ENCODE measurements at regions not wholly inside any gene's neighbourhood (a gene's known extent, or its start where the extent isn't known, plus 50 kb on each side); places are given as distances from the start of the nearest gene placed in this dataset.
"Not testable (repeated sequence)": the region's sequence is repeated elsewhere in the genome, so short reads cannot be mapped to it uniquely, and the experiment has no call there.

DNA sequence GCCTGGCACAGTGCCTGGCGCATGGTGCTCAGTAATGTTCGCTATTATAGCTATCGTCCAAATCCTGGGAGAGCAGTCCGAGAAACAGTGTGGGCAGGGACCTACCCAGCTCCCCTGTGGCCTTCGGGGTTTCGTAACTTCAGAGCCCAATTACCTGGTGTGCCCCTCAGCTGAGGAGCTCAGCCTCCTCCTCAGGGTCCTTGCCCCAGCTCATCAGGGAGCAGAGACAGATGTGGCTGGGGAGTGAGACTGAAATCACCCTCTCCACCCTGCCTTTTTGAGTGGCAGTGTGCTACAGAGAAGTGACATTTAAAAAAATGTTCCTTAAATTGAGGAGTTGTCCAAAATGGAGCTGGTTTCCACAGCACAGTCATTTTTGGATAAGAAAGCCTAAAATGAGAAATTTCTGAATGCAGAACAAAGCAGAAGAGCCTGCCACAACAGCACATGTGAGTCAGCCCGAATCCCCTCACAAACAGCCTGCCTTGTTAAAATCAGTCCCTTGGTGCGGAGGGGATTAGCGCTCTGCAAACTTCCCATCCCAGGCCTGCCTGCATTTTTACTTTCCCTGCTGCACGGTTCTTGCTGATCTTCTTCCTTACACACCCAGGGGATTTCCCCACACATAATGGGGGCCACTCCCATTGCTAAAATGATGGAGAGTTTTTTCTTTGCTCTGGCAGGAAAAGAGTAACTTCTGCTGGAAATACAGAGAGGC is 78.1 kb upstream of the PITX1 start:
- no peak for DNase-seq

DNA sequence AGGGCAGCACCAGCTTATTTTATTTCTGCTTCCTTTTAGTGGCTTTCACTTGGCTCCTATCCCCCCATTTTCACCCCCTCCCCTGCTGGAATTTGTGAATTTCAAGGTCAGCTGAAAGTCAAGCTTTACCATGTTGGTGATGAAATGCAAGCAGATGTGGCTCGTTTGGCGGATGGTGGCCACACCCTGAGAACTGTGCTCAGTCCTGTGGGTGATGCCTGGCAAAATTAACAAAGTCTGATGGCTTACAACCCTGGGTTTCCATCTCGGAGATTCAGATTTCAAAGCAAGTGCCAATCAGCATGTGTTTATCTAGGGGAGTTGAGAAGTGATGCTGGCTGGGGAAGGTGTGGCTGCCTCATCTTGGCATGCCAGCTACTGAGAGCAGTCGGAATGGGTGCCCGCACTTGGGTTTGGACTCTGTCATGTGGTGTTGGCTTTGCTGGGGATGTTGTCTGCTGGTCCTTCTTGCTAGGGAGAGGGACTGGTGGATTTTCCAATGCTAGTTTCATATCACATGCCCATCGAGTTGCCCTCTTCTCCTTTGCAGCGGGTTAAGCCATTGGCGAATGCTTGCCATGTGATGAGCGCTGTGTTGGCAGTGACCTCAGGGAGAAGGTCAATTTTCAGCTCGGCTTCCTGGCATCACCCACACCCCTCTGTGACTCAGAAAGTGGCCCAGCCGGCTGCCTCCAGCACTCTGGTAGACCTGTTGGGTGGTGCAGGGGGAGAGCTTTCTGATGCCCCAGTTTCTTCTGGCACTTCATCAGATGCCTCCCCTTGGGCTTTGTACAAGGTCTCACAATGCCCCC is 77.0 kb upstream of the PITX1 start:
- DNase-seq, result no peak

- DNase-seq, result no peak
Observed at GRCh38 chr5:135108992-135109391, 75.0 kb upstream of the PITX1 start.

DNA sequence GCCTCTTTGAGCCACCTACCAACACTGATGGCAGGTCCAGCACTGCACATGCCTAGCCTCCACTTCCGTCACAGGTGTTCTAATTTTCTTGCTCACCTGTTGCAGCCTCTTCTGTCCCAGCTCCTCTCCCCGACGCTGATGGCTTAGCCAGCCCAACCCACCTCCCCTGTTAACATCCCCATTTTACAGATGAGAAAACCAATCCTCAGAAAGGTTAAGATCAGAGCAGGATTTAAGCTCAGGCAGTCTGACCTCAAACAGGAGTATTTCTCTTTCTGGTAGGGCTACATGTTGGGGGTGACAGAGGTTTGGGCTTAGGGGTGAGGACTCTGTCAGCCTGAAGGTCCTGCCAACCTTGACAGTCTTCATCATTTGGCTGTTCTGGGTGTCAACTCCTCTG is 74.5 kb upstream of the PITX1 start:
- DNase-seq, result no peak

DNA sequence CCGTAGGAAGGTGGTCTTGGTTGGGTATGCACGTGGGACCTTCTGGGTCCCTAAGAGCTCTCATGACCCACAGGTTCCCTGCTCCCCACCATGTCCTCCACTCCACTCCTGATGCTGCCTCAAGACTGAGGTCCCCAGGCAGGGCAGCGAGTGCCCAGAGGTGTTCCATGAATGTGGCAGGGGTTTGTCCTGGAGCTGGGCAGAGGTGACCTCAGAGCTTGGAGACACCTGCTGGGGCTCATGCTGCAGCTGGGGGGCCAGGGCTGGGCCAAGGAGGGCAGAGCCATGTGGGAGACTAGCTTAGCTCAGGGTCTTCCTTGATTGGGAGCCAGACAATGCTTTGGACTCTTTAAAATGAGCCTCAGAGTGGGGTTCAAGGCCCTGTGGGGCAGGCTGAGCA is 74.0 kb upstream of the PITX1 start:
- no peak for DNase-seq

DNA sequence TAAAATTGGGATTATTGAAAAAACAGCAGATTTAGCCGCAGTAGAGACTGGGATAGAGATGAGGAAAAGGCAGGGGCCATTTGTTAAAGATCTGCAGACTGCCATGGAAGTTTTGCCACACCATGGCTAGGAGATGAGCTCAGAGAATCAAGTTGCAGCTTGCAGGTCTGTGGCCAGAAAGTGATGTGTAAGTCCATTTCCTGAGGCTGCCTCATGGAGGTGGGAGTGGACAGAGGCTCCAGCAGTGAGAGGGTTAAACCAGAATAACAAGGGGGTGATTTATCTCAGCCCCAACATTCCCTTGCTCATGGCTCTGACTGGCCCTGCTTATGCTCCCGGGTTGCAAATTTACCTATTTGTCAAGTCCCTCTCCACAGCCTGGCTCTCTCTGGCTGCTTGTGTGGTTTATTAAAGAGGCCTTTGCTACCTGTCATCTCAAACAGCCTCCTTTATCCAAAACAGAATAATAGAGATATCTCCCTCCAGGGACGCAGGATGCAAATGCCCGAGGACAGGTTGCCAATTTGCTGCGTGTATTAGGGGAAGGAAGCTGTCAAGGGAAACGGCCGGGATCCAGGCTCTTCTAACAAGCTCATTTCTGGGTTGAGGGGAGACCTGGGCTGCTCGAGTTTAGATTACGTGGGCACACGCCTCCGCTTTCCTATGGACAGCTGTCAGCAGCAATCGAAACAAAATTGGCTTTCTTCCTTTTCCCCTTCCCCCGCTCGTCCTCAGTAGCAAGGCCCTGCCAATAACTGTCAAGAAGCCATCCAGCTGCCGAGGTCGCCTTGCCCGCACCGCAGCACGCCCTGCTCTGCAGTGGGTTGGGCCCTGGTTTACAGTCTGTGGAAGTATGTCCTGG is 72.8 kb upstream of the PITX1 start:
- DNase-seq, result no peak

DNA sequence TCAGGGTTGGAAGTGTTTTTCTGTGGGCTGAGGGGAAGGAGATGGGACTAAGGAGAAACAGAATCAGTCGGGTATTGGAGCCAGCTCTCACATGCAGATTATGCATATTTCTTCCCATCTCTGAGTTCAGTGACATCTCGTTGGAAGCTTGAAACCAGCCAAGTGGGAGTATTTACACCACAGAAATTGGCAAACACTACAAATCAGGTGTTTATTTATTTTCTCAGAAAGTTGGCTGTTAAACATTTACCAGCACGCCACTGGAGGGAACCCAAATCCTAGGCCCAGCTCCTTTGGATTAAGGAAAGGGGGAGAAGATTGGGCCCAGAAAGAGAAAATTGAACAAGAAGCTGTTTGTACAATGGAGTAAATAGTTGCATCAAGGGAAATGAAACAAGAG is 72.1 kb upstream of the PITX1 start:
- no peak for DNase-seq

DNA sequence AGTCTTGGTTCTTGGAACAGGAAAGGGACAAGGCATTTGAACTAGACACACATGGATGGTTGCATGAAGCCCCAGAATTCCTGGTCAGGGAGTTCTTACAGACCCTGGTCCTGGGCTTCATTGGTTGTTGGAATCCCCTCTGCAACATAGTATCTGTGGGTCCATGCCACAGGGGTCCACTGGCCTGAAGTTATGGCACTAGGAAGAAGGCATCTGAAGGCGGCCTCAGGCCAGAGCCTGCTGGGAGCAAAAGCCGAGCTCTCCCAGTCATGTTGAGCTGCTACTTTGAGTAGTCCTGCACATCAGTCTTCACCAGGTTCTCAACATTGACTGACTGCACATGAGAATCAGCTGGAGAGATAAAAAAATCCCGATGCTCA is 71.1 kb upstream of the PITX1 start:
- no peak for DNase-seq

- no peak for DNase-seq
Observed at GRCh38 chr5:135103575-135103853, 69.5 kb upstream of the PITX1 start.

GRCh38 chr5:135102716-135103574 is 68.9 kb upstream of the PITX1 start:
- DNase-seq, result no peak

DNA sequence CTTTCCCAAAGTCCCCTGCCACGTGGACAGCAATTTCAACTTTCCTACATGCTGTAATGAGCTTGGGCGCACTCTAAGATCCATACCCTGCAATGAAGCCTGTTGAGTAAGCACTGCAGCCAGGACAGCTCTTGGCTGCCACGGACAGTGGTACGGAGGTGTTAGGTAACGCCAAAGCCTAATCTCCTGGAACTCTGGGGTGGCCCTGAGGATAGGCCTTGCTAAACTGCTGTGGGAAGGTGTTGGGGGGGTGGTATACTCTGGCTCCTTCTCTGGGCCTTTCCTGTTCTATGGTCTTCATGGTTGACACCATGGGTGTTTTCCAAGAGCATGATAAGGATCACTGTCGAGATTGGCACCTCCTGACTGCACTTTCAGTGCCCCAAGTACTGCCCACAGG is 66.4 kb upstream of the PITX1 start:
- no peak for DNase-seq

- no peak for DNase-seq
Observed at GRCh38 chr5:135100011-135100410, 66.0 kb upstream of the PITX1 start.

- no peak for DNase-seq
Observed at GRCh38 chr5:135097390-135097789, 63.4 kb upstream of the PITX1 start.

GRCh38 chr5:135095871-135096270 is 61.8 kb upstream of the PITX1 start:
- no peak for DNase-seq

GRCh38 chr5:135095052-135095715 is 61.2 kb upstream of the PITX1 start:
- DNase-seq, result no peak

DNA sequence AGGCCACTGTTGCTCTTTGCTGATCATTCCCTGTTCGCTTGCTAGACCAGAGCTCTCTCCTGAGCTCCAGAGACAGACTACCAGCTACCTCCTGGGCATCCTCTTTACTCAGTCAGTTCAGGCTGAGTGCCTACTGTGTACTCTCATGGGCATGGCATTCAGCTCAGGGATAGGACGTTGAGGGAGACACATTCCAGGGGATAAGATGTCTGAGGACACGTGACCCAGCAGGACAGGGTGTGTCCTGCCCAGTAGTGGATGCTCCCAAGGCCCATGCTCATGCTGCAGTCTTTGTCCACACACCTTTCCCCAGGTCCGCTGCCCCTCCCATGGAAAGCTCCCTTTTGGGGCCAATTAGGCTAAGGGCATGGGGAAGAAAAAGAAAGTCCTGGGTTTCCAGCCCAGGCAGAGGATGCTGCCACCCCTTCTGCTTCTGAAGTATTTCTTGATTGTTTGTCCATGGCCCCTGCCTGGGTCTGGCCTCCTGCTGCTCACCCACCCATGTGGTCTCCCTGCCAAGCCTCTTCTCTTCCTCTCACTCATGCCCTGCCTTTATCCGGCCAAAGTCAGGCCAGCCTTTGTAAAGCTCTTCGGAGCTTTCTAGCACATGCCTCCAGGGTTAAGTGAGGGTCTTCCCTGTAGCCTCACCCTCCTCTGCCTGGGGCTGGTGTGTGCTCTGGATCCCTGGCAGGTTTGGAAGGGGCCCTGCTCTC is 60.5 kb upstream of the PITX1 start:
- no peak for DNase-seq

- not testable (repeated sequence) for DNase-seq
Observed at GRCh38 chr5:135093483-135093882, 59.5 kb upstream of the PITX1 start.

DNA sequence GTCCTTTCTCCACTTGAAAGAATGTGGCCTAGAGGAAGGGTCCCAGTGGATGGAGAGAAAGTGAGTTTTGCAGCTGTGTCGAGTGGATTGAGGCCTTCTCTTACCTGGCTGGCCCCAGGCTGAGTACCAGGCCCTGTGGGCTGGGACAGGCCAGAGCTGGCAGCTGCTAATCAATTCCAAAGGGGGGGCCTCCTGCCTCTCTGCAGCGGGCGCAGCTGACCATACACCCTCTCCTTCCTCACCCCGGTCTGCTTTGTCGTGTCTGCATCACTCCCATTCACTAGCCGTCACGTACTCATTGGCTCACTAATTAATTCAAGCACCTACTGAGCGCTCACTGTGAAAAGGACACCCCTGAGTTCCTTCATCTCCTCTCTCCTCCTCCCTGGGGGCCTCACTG is 58.4 kb upstream of the PITX1 start:
- DNase-seq, result no peak

DNA sequence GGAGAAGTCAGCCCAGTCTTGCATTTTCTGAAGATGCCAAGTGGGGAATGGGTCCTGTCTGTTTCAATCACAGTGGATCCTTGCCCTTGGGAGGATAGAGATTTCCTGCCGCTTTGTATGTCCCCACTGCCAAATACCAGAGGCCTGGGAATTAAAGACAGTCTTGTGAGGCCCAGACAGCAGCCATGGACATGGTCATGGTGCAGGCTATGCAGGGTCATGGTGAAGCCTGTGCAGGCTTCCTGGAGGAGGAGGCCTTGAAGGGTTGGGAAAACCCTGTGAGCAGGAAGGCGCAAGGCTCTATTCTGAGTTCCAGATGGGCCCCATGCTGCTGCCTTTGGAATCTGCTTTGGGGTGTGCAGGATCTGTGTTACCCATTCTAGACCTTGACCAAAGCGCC is 57.3 kb upstream of the PITX1 start:
- DNase-seq, result no peak

GRCh38 chr5:135089912-135090311 is 55.9 kb upstream of the PITX1 start:
- DNase-seq, result no peak

GRCh38 chr5:135088911-135089310 is 54.9 kb upstream of the PITX1 start:
- DNase-seq, result no peak

DNA sequence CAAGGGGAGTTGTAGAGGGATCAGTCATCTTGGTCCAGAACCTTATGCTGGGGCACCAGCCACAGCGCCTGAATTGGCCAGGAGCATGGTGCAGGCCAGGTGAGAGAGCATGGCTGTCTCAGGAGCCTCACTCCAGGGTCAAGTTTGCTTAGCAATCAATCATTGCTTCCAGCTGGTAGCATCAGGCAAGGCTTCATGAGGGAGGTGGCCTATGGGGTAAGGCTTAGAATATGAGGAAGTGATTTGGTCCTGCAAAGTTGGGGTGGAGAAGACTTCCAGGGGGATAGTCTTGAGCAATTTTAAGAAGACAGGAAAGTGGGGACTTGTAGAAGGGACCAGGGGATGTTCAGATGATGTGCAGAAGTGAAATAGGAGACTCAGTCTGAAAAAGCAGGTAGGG is 53.9 kb upstream of the PITX1 start:
- DNase-seq, result no peak
